HG03460 (cell line): ENCODE measurements at regions not wholly inside any gene's neighbourhood (a gene's known extent, or its start where the extent isn't known, plus 50 kb on each side); places are given as distances from the start of the nearest gene placed in this dataset.
"Not testable (repeated sequence)": the region's sequence is repeated elsewhere in the genome, so short reads cannot be mapped to it uniquely, and the experiment has no call there.

Experiments used
- ATAC-seq: cut with Tn5 transposase; IDR thresholded peaks from one replicate; pipeline ENCODE4 v1.9.1; 2021; ENCODE audit not compliant: unreplicated experiment

DNA sequence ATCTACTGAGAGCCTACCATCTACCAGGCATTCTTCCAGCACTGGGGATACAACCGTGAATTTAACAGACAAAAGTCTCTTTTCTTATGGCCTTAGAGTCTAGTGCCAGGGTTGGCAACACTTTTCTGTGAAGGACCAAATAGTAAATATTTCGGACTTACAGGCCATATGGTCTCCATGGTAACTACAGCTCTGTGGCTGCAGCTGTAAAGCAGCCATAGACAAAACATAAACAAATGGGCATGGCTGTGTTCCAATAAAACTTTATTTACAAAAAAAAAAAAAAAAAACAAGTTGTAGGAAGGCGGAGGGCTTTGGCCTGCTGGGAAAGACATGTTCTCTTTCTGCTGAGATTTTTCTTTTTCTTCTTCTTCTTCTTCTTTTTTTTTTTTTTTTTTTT is 98.7 kb downstream of the ABCC12 start:
- no peak for ATAC-seq

GRCh38 chr16:48054881-48055601 is 100.8 kb downstream of the ABCC12 start:
- ATAC-seq, result no peak

DNA sequence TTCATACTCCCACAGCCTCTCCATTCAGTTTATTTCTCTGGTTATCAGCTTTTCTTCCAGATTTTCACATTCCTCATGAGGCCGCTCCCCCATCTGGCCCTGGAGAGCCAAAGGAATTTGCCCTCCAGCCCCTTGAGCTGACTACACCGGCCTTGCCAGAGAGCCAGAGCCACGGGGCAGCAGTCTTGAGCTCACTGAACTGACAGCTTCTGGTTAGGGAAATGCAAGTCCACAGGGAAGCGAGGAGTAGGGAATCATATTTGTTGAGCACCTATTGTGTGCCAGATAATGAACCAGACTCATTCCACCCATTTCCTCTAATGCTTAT is 102.4 kb downstream of the ABCC12 start:
- ATAC-seq, result no peak

- no peak for ATAC-seq
Observed at GRCh38 chr16:48052731-48053417, 102.9 kb downstream of the ABCC12 start.

DNA sequence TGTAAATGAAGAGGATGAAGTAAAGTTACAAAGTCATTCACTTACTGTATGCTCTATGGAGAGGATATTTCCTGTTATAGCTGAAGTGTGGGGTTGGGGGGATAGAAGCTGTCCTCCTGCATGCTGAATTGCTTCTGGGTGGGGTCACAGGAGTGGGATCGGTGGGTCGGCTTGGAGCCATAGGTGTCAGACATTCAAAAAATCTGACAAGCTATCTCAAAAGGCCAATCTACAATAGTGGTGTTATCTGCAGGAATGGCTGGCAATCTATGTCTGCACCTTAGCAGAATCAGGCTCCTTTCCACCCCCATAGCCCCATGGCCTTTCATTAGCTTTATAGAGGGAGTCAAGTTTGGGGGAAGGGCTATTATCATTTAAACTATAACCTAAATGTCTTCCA is 104.9 kb downstream of the ABCC12 start:
- no peak for ATAC-seq

DNA sequence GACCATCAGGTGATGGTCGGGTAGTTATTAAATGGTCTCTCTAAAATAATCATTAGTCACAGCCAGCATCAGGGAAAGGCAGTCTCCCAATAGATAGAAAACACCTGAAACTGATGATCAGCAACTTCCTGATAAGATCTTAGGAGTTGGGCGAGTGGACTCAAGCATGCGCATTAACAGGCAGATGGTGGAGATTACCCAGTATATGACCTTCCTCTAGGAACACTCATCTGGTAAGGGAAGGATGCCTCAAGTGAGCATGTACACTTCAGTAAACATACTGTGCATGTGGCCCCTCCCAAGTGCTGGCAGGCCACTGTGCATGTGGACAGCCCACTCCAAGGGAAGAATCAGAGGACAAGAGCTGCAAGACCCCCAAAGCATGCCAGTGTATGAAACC is 105.9 kb downstream of the ABCC12 start:
- ATAC-seq, result no peak

DNA sequence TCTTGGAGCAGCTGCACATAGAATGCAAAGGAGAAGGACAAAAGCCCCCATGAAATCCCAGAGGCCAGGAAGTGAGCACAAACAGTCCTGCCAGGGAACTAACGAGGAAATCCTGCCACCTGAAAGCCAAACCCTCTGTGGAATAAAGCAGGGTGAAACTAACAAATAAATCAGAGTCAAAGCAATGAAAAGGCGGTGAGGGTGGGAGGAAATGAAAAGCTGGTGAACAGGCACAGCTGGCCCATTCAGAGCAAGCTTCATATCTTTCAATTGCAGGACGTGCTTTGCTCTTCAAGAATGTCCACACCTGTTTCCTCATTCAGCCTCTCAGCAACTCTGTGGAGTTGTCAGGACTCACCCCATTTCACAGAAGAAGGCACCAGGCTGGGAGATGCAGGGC is 108.1 kb downstream of the ABCC12 start:
- no peak for ATAC-seq

- no peak for ATAC-seq
Observed at GRCh38 chr16:48047241-48047640, 108.6 kb downstream of the ABCC12 start.

GRCh38 chr16:48044117-48044516 is 111.7 kb downstream of the ABCC12 start:
- no peak for ATAC-seq

GRCh38 chr16:48041981-48042421 is 113.8 kb downstream of the ABCC12 start:
- no peak for ATAC-seq

- no peak for ATAC-seq
Observed at GRCh38 chr16:48035142-48035541, 120.7 kb downstream of the ABCC12 start.

DNA sequence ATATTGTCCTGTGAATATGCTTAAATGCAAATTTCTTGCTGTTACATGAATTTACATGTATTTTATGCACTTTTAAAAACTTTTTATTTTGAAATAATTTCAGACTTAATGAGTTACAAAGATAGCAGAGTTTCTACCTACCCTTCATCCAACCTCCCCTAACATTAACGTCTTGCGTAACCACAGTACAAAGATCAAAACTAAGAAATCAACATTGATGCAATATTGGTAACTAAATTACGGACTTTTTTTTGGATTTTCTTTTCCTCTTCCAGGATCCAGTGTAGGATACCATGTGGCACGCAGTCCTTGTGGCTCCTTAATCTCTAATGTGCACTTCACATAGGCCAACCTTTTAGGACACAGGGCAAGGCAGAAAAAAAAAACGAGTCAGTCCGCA is 124.9 kb downstream of the ABCC12 start:
- ATAC-seq, result no peak

- no peak for ATAC-seq
Observed at GRCh38 chr16:48029768-48030167, 126.0 kb downstream of the ABCC12 start.

GRCh38 chr16:48025359-48025758 is 130.4 kb downstream of the ABCC12 start:
- no peak for ATAC-seq

DNA sequence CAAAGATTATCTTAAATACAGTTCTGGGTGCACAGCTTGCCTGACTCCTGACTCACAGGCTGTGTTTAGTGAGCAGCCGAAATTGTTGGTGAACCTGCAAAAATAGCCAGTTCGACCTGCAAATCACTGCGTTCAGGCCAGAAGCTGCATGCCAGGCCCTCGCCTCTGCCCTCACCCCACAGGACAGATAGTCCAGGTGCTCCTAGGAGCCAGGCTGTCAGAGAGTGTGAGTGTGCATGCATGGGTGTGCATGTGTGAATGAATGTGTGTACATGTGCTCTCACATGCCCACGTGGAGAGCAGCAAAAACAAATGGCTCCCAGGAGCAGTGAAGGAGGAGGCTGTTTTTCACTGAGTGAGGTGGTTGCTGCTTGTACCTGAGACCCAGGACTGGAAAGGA is 131.8 kb downstream of the ABCC12 start:
- ATAC-seq, result no peak

- ATAC-seq, result no peak
Observed at GRCh38 chr16:48022496-48022895, 133.3 kb downstream of the ABCC12 start.

GRCh38 chr16:48020617-48021016 is 135.2 kb downstream of the ABCC12 start:
- ATAC-seq, result not testable (repeated sequence)

GRCh38 chr16:48014349-48015135 is 141.3 kb downstream of the ABCC12 start:
- no peak for ATAC-seq

DNA sequence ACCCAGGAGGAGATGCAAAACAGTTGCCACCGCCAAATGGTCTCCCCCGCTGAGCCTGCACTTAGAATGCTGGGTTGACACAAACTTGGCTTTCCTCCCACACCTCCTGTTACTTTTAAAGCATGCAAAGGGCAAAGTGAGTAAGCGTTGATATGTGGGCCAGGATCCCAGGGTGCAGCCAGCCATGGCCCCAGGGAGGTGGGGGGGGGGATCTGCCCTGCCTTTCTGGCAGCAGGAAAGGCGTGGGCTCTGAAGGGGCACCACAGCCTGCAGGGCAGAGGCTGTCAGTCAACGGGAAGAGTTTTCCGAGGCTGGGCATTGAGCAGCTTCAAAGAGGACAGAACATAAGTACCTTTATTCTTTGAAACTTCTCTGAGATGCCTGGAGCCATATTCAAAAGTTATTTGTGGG is 142.3 kb downstream of the ABCC12 start:
- no peak for ATAC-seq

GRCh38 chr16:48011878-48012658 is 143.7 kb downstream of the ABCC12 start:
- ATAC-seq, result no peak

DNA sequence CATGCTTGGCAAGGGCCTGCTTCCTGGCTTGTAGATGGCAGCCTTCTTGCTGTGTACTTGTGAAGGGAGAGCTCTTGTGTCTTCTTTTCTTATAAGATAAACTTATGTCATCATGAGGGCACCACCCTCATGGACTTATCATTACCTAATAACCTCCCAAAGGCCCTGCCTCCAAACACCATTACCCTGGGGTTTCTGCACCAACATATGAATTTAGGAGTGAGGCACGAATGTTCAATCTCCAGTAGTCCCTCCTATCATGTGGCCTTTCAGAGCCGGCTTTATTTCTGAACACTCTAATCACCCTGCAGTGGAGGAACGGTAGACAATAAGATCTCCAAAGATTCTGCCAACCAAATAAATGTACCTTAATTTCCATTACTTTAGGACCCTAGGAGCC is 144.3 kb downstream of the ABCC12 start:
- no peak for ATAC-seq
